Iris pigment epithelial cell (primary cell): ENCODE measurements at regions not wholly inside any gene's neighbourhood (a gene's known extent, or its start where the extent isn't known, plus 50 kb on each side); places are given as distances from the start of the nearest gene placed in this dataset.
A peak's percentile ranks its signal among the peaks of the same experiment; 100 is the strongest.
"Not testable (repeated sequence)": the region's sequence is repeated elsewhere in the genome, so short reads cannot be mapped to it uniquely, and the experiment has no call there.

Experiments
- DNase-seq: peaks from one replicate; pipeline ENCODE4 v3.0.0-alpha.2; 2011; ENCODE audit warnings: low read depth

- no peak for DNase-seq
These were observed 111.1 kb upstream of the SPOPL start for GRCh38 chr2:138390316-138390945.

DNA sequence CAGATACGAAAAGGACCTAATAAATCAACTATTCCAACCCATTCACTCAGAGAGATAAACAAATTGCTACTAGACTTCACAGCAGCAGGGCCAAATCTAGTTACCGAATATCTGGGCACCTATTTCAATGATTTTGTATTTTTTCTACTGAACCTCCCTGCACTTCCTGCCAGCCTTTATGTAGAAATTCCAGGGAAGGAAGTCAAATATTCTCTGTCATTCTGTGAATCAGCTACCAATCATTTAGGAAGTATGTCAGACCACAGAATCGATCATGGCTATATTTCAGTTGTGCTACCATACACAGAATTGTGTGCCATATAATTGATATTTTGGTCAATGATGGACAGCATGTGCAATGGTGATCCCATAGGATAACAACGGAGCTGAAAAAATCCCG, 109.6 kb upstream of the SPOPL start:
- DNase-seq = no peak

- DNase-seq = peak; percentile 61
These were observed 105.8 kb upstream of the SPOPL start for GRCh38 chr2:138395565-138396306.

GRCh38 chr2:138396843-138397242, 104.7 kb upstream of the SPOPL start:
- no peak for DNase-seq

GRCh38 chr2:138403431-138403927, 98.1 kb upstream of the SPOPL start:
- DNase-seq = no peak

- no peak for DNase-seq
These were observed 87.6 kb upstream of the SPOPL start for GRCh38 chr2:138414014-138414413.

- peak; percentile 60 for DNase-seq
These were observed 85.6 kb upstream of the SPOPL start for GRCh38 chr2:138415985-138416384.

DNA sequence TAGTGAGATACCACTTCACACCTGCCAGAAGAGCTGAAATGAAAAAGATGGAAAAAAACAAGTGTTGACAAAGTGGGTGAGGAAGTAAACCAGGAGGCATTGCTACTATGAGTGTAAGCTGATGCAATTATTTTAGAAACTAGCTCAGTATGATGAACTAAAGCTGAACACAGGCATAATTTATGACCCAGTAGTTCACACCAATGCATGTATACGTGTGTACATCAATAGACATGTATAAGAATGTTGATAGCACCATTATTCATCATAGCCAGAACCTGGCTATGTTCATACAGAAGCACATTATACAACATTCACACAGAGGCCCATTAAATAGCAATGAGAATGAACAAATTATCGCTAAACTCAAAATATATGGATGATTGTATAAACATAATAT, 83.1 kb upstream of the SPOPL start:
- DNase-seq = no peak

DNA sequence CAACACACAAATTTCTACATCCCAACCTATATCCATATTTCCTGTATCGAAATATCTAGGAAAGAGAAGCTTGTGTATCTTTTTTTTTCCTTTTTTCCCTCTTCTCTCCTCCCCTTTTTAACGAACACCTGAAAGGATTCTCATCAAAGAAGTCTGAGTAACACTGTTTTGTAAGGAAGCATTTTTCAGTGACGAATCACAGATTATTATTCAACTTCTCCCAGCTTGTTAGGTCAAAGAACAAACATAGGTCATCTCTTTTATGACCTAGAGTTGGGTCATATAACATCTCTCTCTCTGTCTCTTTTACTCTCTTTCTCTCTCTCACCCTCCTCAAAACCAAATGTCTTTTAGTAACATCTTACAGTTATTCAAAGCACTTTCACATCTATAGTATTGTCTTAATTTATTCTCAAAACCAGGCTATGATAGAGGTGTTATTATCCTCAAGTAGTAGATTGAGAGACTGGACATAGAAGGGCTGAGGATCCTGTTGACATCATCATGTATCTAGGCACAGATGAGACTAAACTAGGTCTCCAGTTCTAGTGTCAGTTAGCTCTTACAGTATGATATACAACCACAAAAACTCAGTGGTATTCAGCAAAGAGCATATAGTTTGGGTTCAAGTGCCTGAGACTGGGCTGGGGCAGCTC, 80.1 kb upstream of the SPOPL start:
- peak; percentile 48 for DNase-seq

DNA sequence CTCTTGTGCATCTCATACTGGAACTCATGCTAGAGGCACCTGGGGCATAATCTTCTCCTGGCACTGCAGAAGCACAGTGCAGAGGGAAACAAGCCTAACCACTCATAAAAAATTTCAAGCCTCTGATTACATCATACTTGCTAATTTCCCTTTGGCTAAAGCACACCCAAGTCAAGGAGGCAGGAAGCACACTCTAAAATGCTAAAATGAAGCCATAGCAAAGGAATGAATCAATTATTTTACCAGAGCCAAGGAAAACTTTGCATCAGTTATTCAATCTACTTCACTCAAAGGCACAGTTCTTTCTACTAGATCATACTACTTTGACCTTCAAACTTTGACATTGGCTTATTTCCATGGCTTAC, 79.6 kb upstream of the SPOPL start:
- DNase-seq = peak; percentile 82

GRCh38 chr2:138423198-138423597, 78.4 kb upstream of the SPOPL start:
- no peak for DNase-seq

- DNase-seq = no peak
These were observed 77.8 kb upstream of the SPOPL start for GRCh38 chr2:138423745-138424144.

- no peak for DNase-seq
These were observed 77.0 kb upstream of the SPOPL start for GRCh38 chr2:138424436-138425140.

DNA sequence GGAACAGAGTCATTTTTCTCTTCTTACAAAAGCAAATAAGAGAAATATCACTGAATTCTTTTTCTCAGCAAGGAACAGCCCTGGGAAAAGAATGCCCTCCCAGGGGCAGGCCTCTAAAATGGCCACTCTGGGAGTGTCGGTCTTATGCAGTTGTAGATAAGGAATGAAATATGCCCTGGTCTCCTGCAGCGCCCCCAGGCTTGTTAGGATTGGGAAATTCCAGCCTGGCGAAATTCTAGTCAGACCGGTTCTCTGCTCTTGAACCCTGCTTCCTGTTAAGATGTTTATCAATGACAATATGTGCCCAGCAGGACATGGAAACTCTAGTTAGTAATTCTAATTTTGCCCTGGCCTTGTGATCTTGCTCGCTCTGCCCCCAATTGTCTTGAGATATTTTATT, 75.5 kb upstream of the SPOPL start:
- DNase-seq = not testable (repeated sequence)

DNA sequence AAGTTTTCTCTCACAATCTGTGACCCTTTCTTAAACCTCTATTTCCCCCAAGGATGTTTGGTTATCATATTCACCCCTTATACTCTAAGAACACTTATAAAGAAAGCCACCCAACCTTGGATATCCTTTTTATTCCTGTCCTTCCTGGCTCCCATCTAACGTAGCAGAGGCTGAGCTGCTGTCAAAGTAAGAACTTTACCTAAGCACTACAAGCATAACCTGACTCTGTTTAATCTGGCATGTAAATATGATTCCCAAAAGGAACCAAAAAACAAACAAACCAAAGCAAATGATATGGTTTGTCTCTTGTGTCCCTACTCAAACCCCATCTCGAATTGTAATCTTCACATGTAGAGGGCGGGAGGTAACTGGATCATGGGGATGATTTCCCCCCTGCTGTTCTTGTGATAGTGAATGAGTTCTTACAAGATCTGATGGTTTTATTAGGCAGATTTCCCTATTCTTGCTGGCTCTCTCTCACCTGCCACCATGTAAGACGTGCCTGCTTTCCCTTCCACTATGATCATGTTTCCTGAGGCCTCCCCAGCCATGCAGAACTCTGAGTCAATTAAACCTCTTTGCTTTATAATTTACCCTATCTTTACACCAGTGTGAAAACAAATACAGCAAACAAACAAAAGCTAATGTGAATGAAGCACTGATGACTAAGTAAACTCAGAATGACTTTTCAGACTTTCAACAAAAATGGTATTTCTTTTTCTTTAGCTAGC, 72.7 kb upstream of the SPOPL start:
- no peak for DNase-seq

GRCh38 chr2:138430181-138430580, 71.4 kb upstream of the SPOPL start:
- DNase-seq = no peak

DNA sequence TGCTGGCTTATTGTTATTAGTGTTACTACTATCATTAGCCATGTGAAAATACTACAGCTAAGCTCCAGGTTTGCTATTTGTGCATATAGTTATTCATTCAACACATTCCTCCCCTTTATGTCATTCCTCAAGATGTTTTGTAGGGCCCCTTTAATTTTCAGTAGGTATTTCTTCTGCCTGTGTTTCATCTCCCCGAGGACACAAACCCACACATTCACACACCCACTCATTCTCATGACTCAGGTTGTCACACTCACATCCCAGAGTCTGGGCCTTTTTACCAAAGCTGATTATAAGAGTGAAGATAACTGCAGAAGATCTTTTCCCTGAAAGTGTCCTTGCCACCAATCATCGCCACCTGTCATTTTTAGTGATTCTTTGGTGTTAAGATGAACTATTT, 68.6 kb upstream of the SPOPL start:
- peak; percentile 41 for DNase-seq

GRCh38 chr2:138433995-138434951, 67.3 kb upstream of the SPOPL start:
- peak; percentile 9 for DNase-seq

- no peak for DNase-seq
These were observed 65.9 kb upstream of the SPOPL start for GRCh38 chr2:138435701-138436100.

- no peak for DNase-seq
These were observed 61.8 kb upstream of the SPOPL start for GRCh38 chr2:138439733-138440132.

- no peak for DNase-seq
These were observed 60.8 kb upstream of the SPOPL start for GRCh38 chr2:138440759-138441158.
